ENCODE measurements at regions not wholly inside any gene's neighbourhood (a gene's known extent, or its start where the extent isn't known, plus 50 kb on each side); places are given as distances from the start of the nearest gene placed in this dataset.

DNA sequence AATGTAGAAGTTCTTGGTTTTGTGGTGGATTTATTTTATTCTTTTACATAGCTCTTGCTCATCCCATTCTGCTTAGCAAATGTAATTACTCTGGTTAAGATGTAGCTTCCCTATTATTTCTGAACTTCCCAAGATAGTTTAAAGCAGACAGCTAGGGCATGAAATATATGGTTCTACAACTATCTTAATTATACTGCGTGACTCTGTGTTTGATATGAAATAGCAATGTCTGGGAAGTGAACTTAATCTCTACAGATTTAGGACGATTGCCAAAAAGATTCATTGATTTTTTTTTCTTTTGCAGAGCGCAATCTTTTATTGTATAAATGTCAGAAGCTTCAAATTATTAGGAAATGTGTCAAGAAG lies 529.3 kb upstream of the ZNF608 start:
- TF ChIP-seq, protein P1, sequence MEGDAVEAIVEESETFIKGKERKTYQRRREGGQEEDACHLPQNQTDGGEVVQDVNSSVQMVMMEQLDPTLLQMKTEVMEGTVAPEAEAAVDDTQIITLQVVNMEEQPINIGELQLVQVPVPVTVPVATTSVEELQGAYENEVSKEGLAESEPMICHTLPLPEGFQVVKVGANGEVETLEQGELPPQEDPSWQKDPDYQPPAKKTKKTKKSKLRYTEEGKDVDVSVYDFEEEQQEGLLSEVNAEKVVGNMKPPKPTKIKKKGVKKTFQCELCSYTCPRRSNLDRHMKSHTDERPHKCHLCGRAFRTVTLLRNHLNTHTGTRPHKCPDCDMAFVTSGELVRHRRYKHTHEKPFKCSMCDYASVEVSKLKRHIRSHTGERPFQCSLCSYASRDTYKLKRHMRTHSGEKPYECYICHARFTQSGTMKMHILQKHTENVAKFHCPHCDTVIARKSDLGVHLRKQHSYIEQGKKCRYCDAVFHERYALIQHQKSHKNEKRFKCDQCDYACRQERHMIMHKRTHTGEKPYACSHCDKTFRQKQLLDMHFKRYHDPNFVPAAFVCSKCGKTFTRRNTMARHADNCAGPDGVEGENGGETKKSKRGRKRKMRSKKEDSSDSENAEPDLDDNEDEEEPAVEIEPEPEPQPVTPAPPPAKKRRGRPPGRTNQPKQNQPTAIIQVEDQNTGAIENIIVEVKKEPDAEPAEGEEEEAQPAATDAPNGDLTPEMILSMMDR (conservative IDR thresholded peaks at IDR 0.05; ENCODE audit: low read depth, low read length): no peak
- no peak for TF ChIP-seq EZH2 (IDR thresholded peaks at IDR 0.05; ENCODE audit: low read length, unreplicated experiment)
